C4-2B (cell line): ENCODE measurements at regions not wholly inside any gene's neighbourhood (a gene's known extent, or its start where the extent isn't known, plus 50 kb on each side); places are given as distances from the start of the nearest gene placed in this dataset.

Experiments
- ZFX ChIP-seq: fragments of 450-650 bp; IDR thresholded peaks from 2 replicates; pipeline ENCODE4 v1.6.1; 2017
- TF ChIP-seq, protein P1 (sequence below): fragments of 450-650 bp; conservative IDR thresholded peaks from 2 replicates; pipeline ENCODE4 v1.5.1; 2017; ENCODE audit warnings: mild to moderate bottlenecking

- TF ChIP-seq, protein P1, sequence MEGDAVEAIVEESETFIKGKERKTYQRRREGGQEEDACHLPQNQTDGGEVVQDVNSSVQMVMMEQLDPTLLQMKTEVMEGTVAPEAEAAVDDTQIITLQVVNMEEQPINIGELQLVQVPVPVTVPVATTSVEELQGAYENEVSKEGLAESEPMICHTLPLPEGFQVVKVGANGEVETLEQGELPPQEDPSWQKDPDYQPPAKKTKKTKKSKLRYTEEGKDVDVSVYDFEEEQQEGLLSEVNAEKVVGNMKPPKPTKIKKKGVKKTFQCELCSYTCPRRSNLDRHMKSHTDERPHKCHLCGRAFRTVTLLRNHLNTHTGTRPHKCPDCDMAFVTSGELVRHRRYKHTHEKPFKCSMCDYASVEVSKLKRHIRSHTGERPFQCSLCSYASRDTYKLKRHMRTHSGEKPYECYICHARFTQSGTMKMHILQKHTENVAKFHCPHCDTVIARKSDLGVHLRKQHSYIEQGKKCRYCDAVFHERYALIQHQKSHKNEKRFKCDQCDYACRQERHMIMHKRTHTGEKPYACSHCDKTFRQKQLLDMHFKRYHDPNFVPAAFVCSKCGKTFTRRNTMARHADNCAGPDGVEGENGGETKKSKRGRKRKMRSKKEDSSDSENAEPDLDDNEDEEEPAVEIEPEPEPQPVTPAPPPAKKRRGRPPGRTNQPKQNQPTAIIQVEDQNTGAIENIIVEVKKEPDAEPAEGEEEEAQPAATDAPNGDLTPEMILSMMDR: no peak
- no peak for TF ChIP-seq ZFX
These were observed 144.4 kb downstream of the ZNF674 start for GRCh38 chrX:46400530-46401443.
